ENCODE measurements at regions not wholly inside any gene's neighbourhood (a gene's known extent, or its start where the extent isn't known, plus 50 kb on each side); places are given as distances from the start of the nearest gene placed in this dataset.

DNA sequence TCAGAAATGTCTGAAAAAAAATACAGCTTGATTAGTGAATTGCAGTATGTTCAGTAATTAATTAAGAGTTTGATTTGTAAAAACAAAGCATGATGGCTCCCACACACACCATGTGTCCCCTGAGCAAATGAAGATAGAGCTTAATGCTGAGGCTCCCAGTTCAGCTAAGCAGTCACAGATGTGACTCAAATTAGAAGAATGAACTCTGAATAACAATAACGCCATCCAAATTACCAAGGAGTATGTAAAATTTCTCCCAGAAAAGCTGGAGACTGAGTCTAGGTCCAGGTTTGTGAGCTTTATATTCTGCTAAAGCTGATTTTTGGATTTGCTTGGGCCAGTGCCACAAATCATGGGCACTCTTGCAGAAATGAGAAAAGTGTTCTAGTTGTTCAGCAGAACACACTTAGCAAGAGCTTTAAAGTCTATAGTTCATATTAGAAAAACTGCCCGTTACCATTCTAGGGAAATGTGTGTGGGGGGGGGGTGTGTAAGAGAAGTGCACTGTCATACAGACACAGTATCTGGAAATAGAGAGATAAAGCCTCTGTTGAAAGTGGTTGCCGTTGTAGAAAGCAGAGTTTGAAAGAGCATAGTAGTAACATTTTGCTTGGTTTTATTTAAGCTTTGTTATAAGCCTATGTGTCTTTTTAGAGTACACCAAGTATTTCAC lies 253.1 kb downstream of the BCAT1 start (continued):
- TF ChIP-seq, protein P1, sequence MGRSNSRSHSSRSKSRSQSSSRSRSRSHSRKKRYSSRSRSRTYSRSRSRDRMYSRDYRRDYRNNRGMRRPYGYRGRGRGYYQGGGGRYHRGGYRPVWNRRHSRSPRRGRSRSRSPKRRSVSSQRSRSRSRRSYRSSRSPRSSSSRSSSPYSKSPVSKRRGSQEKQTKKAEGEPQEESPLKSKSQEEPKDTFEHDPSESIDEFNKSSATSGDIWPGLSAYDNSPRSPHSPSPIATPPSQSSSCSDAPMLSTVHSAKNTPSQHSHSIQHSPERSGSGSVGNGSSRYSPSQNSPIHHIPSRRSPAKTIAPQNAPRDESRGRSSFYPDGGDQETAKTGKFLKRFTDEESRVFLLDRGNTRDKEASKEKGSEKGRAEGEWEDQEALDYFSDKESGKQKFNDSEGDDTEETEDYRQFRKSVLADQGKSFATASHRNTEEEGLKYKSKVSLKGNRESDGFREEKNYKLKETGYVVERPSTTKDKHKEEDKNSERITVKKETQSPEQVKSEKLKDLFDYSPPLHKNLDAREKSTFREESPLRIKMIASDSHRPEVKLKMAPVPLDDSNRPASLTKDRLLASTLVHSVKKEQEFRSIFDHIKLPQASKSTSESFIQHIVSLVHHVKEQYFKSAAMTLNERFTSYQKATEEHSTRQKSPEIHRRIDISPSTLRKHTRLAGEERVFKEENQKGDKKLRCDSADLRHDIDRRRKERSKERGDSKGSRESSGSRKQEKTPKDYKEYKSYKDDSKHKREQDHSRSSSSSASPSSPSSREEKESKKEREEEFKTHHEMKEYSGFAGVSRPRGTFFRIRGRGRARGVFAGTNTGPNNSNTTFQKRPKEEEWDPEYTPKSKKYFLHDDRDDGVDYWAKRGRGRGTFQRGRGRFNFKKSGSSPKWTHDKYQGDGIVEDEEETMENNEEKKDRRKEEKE (IDR thresholded peaks at IDR 0.05): no peak
- TF ChIP-seq, protein P2, sequence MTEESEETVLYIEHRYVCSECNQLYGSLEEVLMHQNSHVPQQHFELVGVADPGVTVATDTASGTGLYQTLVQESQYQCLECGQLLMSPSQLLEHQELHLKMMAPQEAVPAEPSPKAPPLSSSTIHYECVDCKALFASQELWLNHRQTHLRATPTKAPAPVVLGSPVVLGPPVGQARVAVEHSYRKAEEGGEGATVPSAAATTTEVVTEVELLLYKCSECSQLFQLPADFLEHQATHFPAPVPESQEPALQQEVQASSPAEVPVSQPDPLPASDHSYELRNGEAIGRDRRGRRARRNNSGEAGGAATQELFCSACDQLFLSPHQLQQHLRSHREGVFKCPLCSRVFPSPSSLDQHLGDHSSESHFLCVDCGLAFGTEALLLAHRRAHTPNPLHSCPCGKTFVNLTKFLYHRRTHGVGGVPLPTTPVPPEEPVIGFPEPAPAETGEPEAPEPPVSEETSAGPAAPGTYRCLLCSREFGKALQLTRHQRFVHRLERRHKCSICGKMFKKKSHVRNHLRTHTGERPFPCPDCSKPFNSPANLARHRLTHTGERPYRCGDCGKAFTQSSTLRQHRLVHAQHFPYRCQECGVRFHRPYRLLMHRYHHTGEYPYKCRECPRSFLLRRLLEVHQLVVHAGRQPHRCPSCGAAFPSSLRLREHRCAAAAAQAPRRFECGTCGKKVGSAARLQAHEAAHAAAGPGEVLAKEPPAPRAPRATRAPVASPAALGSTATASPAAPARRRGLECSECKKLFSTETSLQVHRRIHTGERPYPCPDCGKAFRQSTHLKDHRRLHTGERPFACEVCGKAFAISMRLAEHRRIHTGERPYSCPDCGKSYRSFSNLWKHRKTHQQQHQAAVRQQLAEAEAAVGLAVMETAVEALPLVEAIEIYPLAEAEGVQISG (CRISPR knock-in tag; IDR thresholded peaks at IDR 0.05): no peak
- TF ChIP-seq ZNF431 (CRISPR knock-in tag; IDR thresholded peaks at IDR 0.05; ENCODE audit: borderline replicate concordance, low read depth) (no peak), MEF2D (CRISPR knock-in tag; IDR thresholded peaks at IDR 0.05) (no peak), FOXM1 (CRISPR knock-in tag; IDR thresholded peaks at IDR 0.05) (no peak), TP53 (CRISPR knock-in tag; conservative IDR thresholded peaks at IDR 0.05) (no peak), STAT5B (CRISPR knock-in tag; IDR thresholded peaks at IDR 0.05) (no peak), NCOA2 (CRISPR knock-in tag; IDR thresholded peaks at IDR 0.05) (no peak)
- TF ChIP-seq, protein P3, sequence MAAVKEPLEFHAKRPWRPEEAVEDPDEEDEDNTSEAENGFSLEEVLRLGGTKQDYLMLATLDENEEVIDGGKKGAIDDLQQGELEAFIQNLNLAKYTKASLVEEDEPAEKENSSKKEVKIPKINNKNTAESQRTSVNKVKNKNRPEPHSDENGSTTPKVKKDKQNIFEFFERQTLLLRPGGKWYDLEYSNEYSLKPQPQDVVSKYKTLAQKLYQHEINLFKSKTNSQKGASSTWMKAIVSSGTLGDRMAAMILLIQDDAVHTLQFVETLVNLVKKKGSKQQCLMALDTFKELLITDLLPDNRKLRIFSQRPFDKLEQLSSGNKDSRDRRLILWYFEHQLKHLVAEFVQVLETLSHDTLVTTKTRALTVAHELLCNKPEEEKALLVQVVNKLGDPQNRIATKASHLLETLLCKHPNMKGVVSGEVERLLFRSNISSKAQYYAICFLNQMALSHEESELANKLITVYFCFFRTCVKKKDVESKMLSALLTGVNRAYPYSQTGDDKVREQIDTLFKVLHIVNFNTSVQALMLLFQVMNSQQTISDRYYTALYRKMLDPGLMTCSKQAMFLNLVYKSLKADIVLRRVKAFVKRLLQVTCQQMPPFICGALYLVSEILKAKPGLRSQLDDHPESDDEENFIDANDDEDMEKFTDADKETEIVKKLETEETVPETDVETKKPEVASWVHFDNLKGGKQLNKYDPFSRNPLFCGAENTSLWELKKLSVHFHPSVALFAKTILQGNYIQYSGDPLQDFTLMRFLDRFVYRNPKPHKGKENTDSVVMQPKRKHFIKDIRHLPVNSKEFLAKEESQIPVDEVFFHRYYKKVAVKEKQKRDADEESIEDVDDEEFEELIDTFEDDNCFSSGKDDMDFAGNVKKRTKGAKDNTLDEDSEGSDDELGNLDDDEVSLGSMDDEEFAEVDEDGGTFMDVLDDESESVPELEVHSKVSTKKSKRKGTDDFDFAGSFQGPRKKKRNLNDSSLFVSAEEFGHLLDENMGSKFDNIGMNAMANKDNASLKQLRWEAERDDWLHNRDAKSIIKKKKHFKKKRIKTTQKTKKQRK (IDR thresholded peaks at IDR 0.05; ENCODE audit: low read length): no peak

All from HepG2 (cell line).